ENCODE measurements at regions not wholly inside any gene's neighbourhood (a gene's known extent, or its start where the extent isn't known, plus 50 kb on each side); places are given as distances from the start of the nearest gene placed in this dataset.

GRCh38 chr6:150535151-150535804, 64.4 kb upstream of the PLEKHG1 start:
- no peak for TF ChIP-seq CTCF (optimal IDR thresholded peaks at IDR 0.05 in 1 of 3, IDR thresholded peaks at IDR 0.05 in 1 of 3, conservative IDR thresholded peaks at IDR 0.05 in 1 of 3; ENCODE audit: extremely low read depth in 1 of 3, insufficient read depth in 2 of 3, low read length in 3 of 3)
- no peak for TF ChIP-seq EZH2 (IDR thresholded peaks at IDR 0.05; ENCODE audit: low read length)

Measured in keratinocyte (primary cell).